Smooth muscle cell (in vitro differentiated cells): ENCODE measurements at regions not wholly inside any gene's neighbourhood (a gene's known extent, or its start where the extent isn't known, plus 50 kb on each side); places are given as distances from the start of the nearest gene placed in this dataset.

Experiments
- DNase-seq: peaks from one replicate; lab custom pipeline; 2025; ENCODE audit not compliant: unreplicated experiment; lab: John Stamatoyannopoulos, UW
- H2AFZ ChIP-seq: fragments of 200-600 bp; sonication (generic); 2 replicates; pipeline ENCODE4 v1.6.0; 2016; ENCODE audit warnings: antibody characterized with exemption, low read depth, mild to moderate bottlenecking
- H3F3A ChIP-seq: fragments of 200-600 bp; sonication (generic); 2 replicates; pipeline ENCODE4 v1.6.0; 2017; ENCODE audit warnings: antibody characterized with exemption, low read depth
- H3K27ac ChIP-seq: fragments of 200-600 bp; sonication (generic); 2 replicates; pipeline ENCODE4 v1.5.1; 2016; ENCODE audit warnings: low read depth, mild to moderate bottlenecking
- H3K27me3 ChIP-seq: fragments of 200-600 bp; sonication (generic); 2 replicates; pipeline ENCODE4 v1.6.1; 2016; ENCODE audit warnings: low read depth, mild to moderate bottlenecking
- H3K36me3 ChIP-seq: fragments of 200-600 bp; sonication (generic); 2 replicates; pipeline ENCODE4 v1.5.1; 2016; ENCODE audit warnings: low read depth
- H3K4me1 ChIP-seq: fragments of 200-600 bp; sonication (generic); 2 replicates; pipeline ENCODE4 v1.5.1; 2016; ENCODE audit warnings: low read depth
- H3K4me2 ChIP-seq: fragments of 200-600 bp; sonication (generic); 2 replicates; pipeline ENCODE4 v1.6.0; 2016; ENCODE audit warnings: mild to moderate bottlenecking
- H3K4me3 ChIP-seq: fragments of 200-600 bp; sonication (generic); 2 replicates; pipeline ENCODE4 v1.5.1; 2016; ENCODE audit warnings: mild to moderate bottlenecking
- H3K79me2 ChIP-seq: fragments of 200-600 bp; sonication (generic); 2 replicates; pipeline ENCODE4 v1.6.0; 2016; ENCODE audit warnings: low read depth, mild to moderate bottlenecking
- H3K9ac ChIP-seq: fragments of 200-600 bp; sonication (generic); 2 replicates; pipeline ENCODE4 v1.6.0; 2016; ENCODE audit warnings: low read depth
- H3K9me3 ChIP-seq: fragments of 200-600 bp; sonication (generic); replicated peaks from 2 replicates; pipeline ENCODE4 v1.5.1; 2016; ENCODE audit warnings: low read depth
- H4K20me1 ChIP-seq: fragments of 200-600 bp; sonication (generic); 2 replicates; pipeline ENCODE4 v1.6.0; 2016; ENCODE audit warnings: low read depth
- WGBS: methylation state at CpG from one replicate; pipeline ENCODE4 v1.1.7; 2016; ENCODE audit warnings: low lambda C conversion rate; 5-methylcytosine and 5-hydroxymethylcytosine counted together
- TF ChIP-seq, protein P1 (sequence below): fragments of 200-600 bp; sonication (generic); IDR thresholded peaks from 2 replicates; pipeline ENCODE4 v1.5.1; 2017; ENCODE audit warnings: borderline replicate concordance, mild to moderate bottlenecking, antibody characterized with exemption; ENCODE audit not compliant: insufficient read depth, poor library complexity, severe bottlenecking

DNA sequence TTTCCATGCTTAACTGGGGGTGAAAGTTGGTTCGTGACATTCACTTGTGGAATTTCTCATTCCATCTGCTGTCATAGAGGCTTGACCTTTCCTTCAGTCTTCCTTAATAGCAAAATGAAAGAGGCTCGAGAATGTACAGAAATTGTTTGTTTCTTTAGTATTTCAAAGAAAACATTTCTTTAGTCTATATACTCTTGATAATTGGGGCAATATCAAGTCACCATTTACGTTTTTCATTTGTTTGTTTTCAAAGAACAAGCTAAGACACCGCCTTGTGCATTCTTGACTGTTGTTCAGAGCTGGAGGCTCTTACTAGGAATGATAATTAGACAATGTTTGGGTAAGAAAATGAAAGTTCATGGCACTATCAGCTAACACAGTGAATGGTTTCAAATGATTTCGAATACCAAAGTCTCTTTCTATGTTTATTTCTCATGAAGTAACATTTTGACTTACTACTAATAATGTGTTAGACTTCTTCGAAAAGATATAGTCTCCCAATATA, 835.4 kb downstream of the SEMA5A start:
- 87% methylated on average over 6 of the region's 6 CpGs for WGBS
- Histone ChIP-seq H4K20me1 (no peaks in the 10 kb centered on the region), H3K4me3 (no peak overlapping the region), H3K27me3 (no peaks in the 10 kb centered on the region), H3K79me2 (no peaks in the 10 kb centered on the region), H3K36me3 (no peaks in the 10 kb centered on the region), H3K4me2 (no peak overlapping the region), H3K4me1 (no peaks in the 10 kb centered on the region), H3K9ac (no peak overlapping the region), H3F3A (no peaks in the 10 kb centered on the region), H3K9me3 (no peaks in the 10 kb centered on the region), H3K27ac (no peak overlapping the region), H2AFZ (no peak overlapping the region)
- DNase-seq: no peak
- TF ChIP-seq, protein P1, sequence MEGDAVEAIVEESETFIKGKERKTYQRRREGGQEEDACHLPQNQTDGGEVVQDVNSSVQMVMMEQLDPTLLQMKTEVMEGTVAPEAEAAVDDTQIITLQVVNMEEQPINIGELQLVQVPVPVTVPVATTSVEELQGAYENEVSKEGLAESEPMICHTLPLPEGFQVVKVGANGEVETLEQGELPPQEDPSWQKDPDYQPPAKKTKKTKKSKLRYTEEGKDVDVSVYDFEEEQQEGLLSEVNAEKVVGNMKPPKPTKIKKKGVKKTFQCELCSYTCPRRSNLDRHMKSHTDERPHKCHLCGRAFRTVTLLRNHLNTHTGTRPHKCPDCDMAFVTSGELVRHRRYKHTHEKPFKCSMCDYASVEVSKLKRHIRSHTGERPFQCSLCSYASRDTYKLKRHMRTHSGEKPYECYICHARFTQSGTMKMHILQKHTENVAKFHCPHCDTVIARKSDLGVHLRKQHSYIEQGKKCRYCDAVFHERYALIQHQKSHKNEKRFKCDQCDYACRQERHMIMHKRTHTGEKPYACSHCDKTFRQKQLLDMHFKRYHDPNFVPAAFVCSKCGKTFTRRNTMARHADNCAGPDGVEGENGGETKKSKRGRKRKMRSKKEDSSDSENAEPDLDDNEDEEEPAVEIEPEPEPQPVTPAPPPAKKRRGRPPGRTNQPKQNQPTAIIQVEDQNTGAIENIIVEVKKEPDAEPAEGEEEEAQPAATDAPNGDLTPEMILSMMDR: no peak

DNA sequence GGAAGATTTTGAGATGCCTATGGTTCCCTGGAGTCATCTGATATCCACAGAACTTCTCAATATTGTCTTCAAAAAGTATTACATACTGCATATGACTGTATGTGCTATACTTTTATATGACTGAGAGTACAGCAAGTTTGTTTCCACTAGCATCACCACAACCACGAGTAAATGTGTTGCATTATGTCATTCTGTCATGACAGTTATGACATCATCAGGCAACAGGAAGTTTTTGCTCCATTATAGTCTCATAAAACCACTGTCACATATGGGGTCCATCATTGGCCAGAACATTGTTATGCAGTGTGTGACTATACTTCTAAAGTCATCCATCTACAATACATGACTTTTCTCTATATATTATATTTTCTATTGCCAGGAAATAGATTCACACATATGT, 831.7 kb downstream of the SEMA5A start:
- 68% methylated on average over 1 of the region's 1 CpG for WGBS
- no peaks in the 10 kb centered on the region for H3F3A ChIP-seq
- TF ChIP-seq, protein P1: no peak

DNA sequence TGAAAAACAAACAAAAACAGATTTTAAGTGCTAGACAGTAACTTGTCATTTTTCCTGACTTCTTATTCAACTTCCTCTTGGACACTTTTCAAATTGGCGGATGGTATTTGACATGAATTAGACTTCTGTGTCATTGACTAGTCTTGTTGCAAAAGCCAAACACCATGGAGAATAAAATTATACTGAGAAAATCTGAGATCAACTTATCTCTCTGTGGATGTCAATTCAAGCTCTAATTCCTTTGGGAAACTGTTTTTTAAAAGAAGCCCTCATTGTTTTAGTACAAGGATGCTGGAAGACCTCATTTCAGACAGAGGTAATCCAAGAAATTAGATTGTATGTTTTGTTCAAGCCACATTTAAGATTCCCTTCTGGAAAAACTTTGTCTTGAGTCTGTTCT, 831.0 kb downstream of the SEMA5A start:
- H3K9me3 ChIP-seq: no peaks in the 10 kb centered on the region
- H3K4me1 ChIP-seq: no peaks in the 10 kb centered on the region
- WGBS: 94% methylated on average over 1 of the region's 1 CpG
- H4K20me1 ChIP-seq: no peaks in the 10 kb centered on the region
- H3K4me2 ChIP-seq: no peak overlapping the region
- DNase-seq: no peak
- no peaks in the 10 kb centered on the region for H3K27me3 ChIP-seq
- no peak overlapping the region for H2AFZ ChIP-seq
- no peaks in the 10 kb centered on the region for H3K79me2 ChIP-seq
- H3K9ac ChIP-seq: no peak overlapping the region
- no peaks in the 10 kb centered on the region for H3K36me3 ChIP-seq
- no peak overlapping the region for H3K4me3 ChIP-seq
- no peaks in the 10 kb centered on the region for H3F3A ChIP-seq
- no peak overlapping the region for H3K27ac ChIP-seq
- TF ChIP-seq, protein P1: no peak

More for the DNA sequence above, 831.7 kb downstream of the SEMA5A start:
- H3K79me2 ChIP-seq: no peaks in the 10 kb centered on the region
- H3K27ac ChIP-seq: no peak overlapping the region
- DNase-seq: no peak
- no peak overlapping the region for H3K4me2 ChIP-seq
- H3K9ac ChIP-seq: no peak overlapping the region
- no peaks in the 10 kb centered on the region for H3K9me3 ChIP-seq
- no peaks in the 10 kb centered on the region for H3K4me1 ChIP-seq
- H4K20me1 ChIP-seq: no peaks in the 10 kb centered on the region
- H3K27me3 ChIP-seq: no peaks in the 10 kb centered on the region
- no peak overlapping the region for H3K4me3 ChIP-seq
- H3K36me3 ChIP-seq: no peaks in the 10 kb centered on the region
- no peak overlapping the region for H2AFZ ChIP-seq

DNA sequence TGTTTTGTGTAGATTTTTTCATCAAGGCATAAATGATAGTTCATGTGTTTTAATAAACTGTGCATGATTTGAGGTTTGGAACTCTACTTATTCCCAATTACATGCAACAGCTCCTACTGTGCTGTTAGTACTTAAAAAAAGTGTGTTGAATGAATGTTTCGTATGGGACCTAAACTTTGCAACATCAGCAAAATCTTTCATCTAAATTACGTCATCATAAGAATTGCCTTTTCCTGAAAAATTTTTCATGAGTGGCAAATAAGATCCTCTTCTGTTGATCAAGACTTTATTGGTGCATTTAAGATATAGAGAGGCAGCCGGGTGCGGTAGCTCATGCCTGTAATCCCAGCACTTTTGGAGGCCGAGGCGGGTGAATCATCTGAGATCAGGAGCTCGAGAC, 826.1 kb downstream of the SEMA5A start:
- H3F3A ChIP-seq: no peaks in the 10 kb centered on the region

More for the DNA sequence above, 826.1 kb downstream of the SEMA5A start:
- Histone ChIP-seq H3K27me3 (no peaks in the 10 kb centered on the region), H3K4me3 (no peak overlapping the region), H4K20me1 (no peaks in the 10 kb centered on the region), H3K9me3 (no peaks in the 10 kb centered on the region), H3K4me2 (no peak overlapping the region), H3K36me3 (no peaks in the 10 kb centered on the region), H3K9ac (no peak overlapping the region), H3K4me1 (no peaks in the 10 kb centered on the region), H3K27ac (no peak overlapping the region), H3K79me2 (no peaks in the 10 kb centered on the region), H2AFZ (no peak overlapping the region)
- DNase-seq: no peak
- TF ChIP-seq, protein P1: no peak
- 95% methylated on average over 7 of the region's 7 CpGs for WGBS
